GM19395 (cell line): ENCODE measurements at regions not wholly inside any gene's neighbourhood (a gene's known extent, or its start where the extent isn't known, plus 50 kb on each side); places are given as distances from the start of the nearest gene placed in this dataset.
"Not testable (repeated sequence)": the region's sequence is repeated elsewhere in the genome, so short reads cannot be mapped to it uniquely, and the experiment has no call there.

Experiments
- ATAC-seq: cut with Tn5 transposase; IDR thresholded peaks from one replicate; pipeline ENCODE4 v1.9.1; 2021; ENCODE audit warnings: mild to moderate bottlenecking, moderate library complexity; ENCODE audit not compliant: unreplicated experiment

DNA sequence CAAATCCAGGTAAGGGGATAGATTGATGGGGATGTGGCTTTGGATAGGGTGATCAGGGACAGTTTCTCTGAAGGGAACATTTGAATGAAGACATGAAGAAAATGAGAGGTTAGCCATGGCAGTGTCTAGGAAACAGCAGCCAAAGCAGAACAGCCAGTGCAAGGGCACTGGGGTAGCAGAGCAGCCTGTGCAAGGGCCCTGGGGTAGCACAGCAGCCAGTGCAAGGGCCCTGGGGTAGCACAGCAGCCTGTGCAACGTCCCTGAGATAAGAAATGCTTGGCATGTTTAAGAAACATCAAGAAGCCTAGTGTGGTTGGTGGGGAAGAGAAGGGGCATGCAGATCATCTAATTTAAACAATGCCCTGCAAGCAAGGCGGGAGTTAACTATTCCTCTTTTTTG lies 128.5 kb downstream of the IRX5 start:
- no peak for ATAC-seq

GRCh38 chr16:55061126-55061525 lies 130.5 kb downstream of the IRX5 start:
- no peak for ATAC-seq

- ATAC-seq = no peak
Observed at GRCh38 chr16:55062442-55062841, 131.8 kb downstream of the IRX5 start.

DNA sequence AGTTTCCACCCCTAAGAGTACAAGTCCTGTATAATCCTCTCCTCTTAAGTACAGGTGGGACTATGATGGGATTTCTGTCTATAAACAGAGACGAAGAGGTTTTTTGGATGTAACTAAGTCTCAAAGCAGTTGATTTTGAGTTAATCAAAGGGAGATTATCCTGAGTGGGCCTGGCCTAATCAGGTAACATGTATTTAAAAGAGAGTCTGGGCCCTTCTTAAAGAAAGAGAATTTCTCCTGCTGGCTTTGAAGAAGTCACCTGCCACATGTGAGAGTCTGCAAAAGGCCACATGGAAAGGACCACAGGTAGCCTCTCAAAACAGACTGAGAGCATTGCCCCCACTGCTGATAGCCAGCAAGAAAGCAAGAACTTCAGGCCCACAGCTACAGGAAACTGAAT lies 142.3 kb downstream of the IRX5 start:
- ATAC-seq = no peak

GRCh38 chr16:55073830-55074229 lies 143.2 kb downstream of the IRX5 start:
- ATAC-seq = no peak

GRCh38 chr16:55075208-55075607 lies 144.5 kb downstream of the IRX5 start:
- ATAC-seq = not testable (repeated sequence)

DNA sequence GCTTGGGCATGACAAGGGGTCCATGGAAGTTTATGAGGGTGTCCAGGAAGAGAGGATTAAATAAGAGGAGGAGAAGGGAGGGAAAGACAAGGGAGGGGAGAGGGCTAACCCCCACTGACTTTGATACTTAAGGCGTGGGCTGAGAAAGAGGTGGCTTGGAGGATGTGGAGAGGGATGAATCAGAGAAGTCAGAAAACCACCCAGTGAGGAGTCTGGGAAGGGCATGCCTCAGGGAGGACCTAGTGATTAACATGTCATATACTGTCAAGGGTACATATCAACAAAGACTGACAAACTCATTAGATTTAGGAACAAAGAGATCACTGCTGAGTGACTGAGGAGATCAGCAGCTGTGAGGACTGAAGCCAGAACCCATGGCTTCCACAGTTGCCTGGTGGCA lies 145.4 kb downstream of the IRX5 start:
- ATAC-seq = no peak

DNA sequence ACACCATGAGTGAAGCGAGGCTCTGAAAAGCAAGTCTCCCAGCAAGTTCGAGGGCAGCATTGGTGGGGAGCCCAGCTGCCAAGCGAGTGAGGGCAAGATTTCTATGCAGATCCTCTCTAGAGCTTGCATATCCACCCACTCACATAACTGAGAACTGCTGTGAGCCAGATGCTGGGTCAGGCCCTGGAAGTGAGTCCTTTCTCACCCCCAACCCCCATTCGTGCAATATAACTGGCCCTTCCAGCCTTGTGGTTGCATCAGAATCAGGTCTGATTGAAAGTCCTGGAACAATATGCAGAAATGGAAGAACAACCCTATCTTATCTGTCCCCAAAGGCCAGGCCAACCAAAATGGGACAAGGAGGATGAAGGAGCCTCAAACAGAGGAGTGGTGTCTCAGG lies 146.6 kb downstream of the IRX5 start:
- no peak for ATAC-seq

- ATAC-seq = no peak
Observed at GRCh38 chr16:55078153-55078552, 147.5 kb downstream of the IRX5 start.

GRCh38 chr16:55078699-55079410 lies 148.2 kb downstream of the IRX5 start:
- ATAC-seq = no peak

- ATAC-seq = no peak
Observed at GRCh38 chr16:55081622-55082590, 151.2 kb downstream of the IRX5 start.

- no peak for ATAC-seq
Observed at GRCh38 chr16:55082591-55082976, 151.9 kb downstream of the IRX5 start.

- ATAC-seq = no peak
Observed at GRCh38 chr16:55083052-55083451, 152.4 kb downstream of the IRX5 start.

GRCh38 chr16:55088098-55088497 lies 157.4 kb downstream of the IRX5 start:
- no peak for ATAC-seq

DNA sequence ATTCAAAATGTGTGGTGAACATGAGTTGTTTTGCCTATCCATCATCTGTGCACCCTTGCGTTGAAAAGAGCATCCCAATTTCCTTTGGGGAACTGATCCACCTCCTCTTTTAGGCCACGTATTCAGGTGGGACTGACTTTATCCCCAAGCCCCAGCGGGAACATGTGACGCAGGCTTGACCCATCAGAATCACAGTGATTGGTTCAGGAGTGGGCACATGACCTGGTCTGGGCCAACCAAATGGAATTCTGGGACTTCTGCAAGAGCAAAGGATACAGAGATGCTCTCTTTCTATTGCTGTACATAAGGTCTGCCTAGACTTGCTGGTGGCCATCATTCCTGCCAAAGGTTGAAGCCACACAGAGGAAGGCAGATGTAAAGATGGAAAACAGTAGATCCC lies 158.9 kb downstream of the IRX5 start:
- ATAC-seq = no peak

DNA sequence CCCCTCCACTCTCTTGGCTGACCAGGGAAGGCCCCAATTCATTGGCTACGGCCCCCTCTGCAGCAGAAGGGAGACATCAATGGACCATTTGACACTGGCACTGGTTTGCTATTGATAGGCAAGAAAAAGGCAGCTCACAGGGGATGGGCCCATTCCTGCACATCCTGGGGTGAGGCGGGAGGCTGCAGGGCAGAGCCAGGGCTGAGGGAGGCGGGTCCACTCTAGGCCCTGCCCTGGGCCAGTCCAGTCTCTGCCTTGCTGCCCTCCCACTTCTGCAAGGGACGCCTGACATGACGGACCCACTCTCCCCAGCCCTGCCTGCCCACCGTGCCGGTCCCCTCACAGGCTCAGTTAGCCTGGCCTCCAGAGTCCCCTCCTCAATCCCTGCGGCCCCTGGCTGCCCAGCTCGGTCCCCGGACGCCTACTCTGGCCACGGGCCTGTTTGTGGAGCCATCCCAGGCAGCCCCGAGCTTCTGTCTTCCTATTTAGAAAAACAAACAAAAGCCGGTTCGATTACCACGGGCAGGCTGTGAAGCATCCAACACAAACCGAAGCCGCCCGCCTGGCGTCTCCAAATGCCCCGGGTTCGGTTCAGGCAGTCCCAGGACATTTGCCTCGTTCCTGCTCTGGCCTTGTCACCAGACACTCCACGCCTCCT lies 160.7 kb downstream of the IRX5 start:
- ATAC-seq = no peak

- ATAC-seq = no peak
Observed at GRCh38 chr16:55091871-55092230, 161.2 kb downstream of the IRX5 start.

DNA sequence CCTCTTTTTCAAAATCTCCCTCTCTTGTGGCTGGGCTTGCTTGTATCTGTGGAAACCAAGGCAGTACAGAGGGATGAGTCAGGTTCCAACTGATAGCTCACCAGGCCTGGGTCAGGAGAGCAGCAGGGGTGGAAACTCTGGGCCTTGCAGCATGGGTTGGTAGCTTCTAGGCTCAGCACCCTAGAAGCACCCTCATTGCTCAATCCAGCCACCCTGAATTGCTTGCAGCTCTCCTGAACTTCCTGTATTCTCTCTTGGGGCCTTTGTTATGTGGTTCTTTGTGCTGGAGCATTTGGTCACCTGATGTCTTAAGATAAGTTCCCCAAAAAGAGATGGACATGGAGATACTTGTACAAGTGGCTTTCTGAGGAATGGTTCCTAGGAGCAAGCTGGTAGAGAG lies 169.4 kb downstream of the IRX5 start:
- no peak for ATAC-seq

GRCh38 chr16:55101026-55101425 lies 170.4 kb downstream of the IRX5 start:
- no peak for ATAC-seq

GRCh38 chr16:55102077-55102476 lies 171.4 kb downstream of the IRX5 start:
- ATAC-seq = no peak

DNA sequence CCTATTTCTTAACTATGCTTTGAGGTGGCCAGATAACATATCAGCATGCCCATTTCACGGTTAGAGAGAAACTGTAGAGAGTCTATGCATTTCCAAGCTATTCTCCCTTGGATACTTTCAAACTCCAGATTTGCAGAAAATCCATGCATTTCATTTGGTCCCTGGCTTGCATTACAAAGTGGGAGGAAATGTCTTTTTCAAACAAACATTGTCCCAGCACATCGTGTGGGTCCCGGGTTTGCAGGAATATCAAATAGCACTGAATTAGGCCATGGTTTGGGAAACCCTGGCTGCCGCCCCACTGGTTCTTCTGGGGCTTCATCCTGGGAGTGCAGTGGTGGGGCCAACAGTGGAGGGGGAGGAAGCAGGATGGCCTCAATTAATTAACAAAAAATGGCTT lies 171.9 kb downstream of the IRX5 start:
- no peak for ATAC-seq

GRCh38 chr16:55107851-55108250 lies 177.2 kb downstream of the IRX5 start:
- ATAC-seq = no peak
